A673 (cell line): ENCODE measurements at regions not wholly inside any gene's neighbourhood (a gene's known extent, or its start where the extent isn't known, plus 50 kb on each side); places are given as distances from the start of the nearest gene placed in this dataset.

Source experiments
- BruUV-seq: library from RNA; stranded (reverse); fragments of 400-500 nt; replicated peaks from 2 replicates; lab custom pipeline; 2021; lab: Mats Ljungman, UMichigan
- CTCF ChIA-PET: fragments of 300-600 bp; sonication (Branson Sonifier 250); formaldehyde crosslinking; loops from one replicate; lab custom pipeline; 2022; ENCODE audit warnings: antibody characterized with exemption; lab: Charles Lee
- POLR2A ChIA-PET: fragments of 300-600 bp; sonication (Branson Sonifier 250); formaldehyde crosslinking; loops from one replicate; lab custom pipeline; 2022; ENCODE audit warnings: antibody characterized with exemption; ENCODE audit not compliant: low non-redundant PET; lab: Charles Lee
- DNase-seq: peaks from one replicate; pipeline ENCODE4 v3.0.0-alpha.2; 2015; ENCODE audit warnings: low spot score
- H3K27ac ChIP-seq: fragments of 200-600 bp; sonication (generic); 2 replicates; pipeline ENCODE4 v1.5.1; 2016; ENCODE audit warnings: mixed run types, low read depth, mild to moderate bottlenecking, mixed read lengths, antibody characterized with exemption, low read length; ENCODE audit not compliant: poor library complexity, severe bottlenecking
- H3K27me3 ChIP-seq: fragments of 200-600 bp; sonication (generic); replicated peaks from 2 replicates; pipeline ENCODE4 v1.6.1; 2017; ENCODE audit warnings: mixed run types, low read depth, mild to moderate bottlenecking, mixed read lengths, antibody characterized with exemption, low read length; ENCODE audit not compliant: insufficient read depth, poor library complexity
- H3K36me3 ChIP-seq: fragments of 200-600 bp; sonication (generic); 2 replicates; pipeline ENCODE4 v1.6.1; 2016; ENCODE audit warnings: mixed run types, mild to moderate bottlenecking, mixed read lengths, antibody characterized with exemption, low read length; ENCODE audit not compliant: insufficient read depth, poor library complexity, severe bottlenecking
- H3K4me1 ChIP-seq: fragments of 200-600 bp; sonication (generic); 2 replicates; pipeline ENCODE4 v1.6.1; 2017; ENCODE audit warnings: mixed run types, mild to moderate bottlenecking, mixed read lengths, antibody characterized with exemption, low read length; ENCODE audit not compliant: insufficient read depth, poor library complexity, severe bottlenecking
- H3K4me3 ChIP-seq: fragments of 200-600 bp; sonication (generic); 2 replicates; pipeline ENCODE4 v1.5.1; 2016; ENCODE audit warnings: low read depth, mixed run types, mild to moderate bottlenecking, mixed read lengths, low read length; ENCODE audit not compliant: poor library complexity, severe bottlenecking
- H3K9me3 ChIP-seq: fragments of 200-600 bp; sonication (generic); 2 replicates; pipeline ENCODE4 v1.6.1; 2016; ENCODE audit warnings: mixed run types, low read depth, mild to moderate bottlenecking, mixed read lengths, antibody characterized with exemption, low read length; ENCODE audit not compliant: poor library complexity, severe bottlenecking
- EZH2 ChIP-seq: fragments of 200-600 bp; sonication (generic); IDR thresholded peaks from 2 replicates; pipeline ENCODE4 v1.6.1; 2017; ENCODE audit warnings: borderline replicate concordance, low read depth, mild to moderate bottlenecking, mixed read lengths, antibody characterized with exemption, low read length; ENCODE audit not compliant: poor library complexity, severe bottlenecking
- intact Hi-C: fragments of 100-400 bp; cut with micrococcal nuclease; formaldehyde crosslinking; loops from one replicate; pipeline ENCODE4 v1.10.0; 2022; ENCODE audit not compliant: unreplicated experiment
- TF ChIP-seq, protein P1 (sequence below): fragments of 300-800, 200-600 bp; sonication (generic); conservative IDR thresholded peaks from 2 replicates; pipeline ENCODE4 v1.5.1; 2017; ENCODE audit warnings: low read depth, mild to moderate bottlenecking, antibody characterized with exemption, low read length, moderate library complexity, mixed read lengths

DNA sequence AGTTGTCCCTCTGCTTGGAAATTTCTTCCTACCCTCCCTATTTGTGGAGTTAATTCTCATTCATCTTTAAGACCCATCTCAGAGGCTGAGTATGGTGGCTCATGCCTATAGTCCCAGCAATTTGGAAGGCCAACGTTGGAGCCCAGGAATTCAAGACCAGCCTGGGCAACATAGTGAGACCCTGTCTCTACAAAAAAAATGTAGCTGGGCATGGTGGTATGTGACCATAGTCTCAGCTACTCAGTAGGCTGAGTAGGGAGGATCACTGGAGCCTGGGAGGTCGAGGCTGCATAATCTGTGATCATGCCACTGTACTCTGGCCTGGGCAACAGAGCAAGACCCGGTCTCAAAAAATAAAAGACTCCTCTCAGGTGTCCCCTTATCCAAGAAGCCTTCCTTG lies 125.1 kb downstream of the SUDS3 start:
- ChIA-PET CTCF (no interaction called here), POLR2A (no interaction called here)
- no peaks in the 10 kb centered on the region for H3K9me3 ChIP-seq
- H3K4me3 ChIP-seq, result no peak overlapping the region
- intact Hi-C loops, result no loop called here
- no peaks in the 10 kb centered on the region for H3K4me1 ChIP-seq
- no peak for DNase-seq
- H3K27ac ChIP-seq, result no peak overlapping the region
- no peaks in the 10 kb centered on the region for H3K36me3 ChIP-seq
- no TSS peak for BruUV-seq
- no peak for TF ChIP-seq EZH2
- TF ChIP-seq, protein P1, sequence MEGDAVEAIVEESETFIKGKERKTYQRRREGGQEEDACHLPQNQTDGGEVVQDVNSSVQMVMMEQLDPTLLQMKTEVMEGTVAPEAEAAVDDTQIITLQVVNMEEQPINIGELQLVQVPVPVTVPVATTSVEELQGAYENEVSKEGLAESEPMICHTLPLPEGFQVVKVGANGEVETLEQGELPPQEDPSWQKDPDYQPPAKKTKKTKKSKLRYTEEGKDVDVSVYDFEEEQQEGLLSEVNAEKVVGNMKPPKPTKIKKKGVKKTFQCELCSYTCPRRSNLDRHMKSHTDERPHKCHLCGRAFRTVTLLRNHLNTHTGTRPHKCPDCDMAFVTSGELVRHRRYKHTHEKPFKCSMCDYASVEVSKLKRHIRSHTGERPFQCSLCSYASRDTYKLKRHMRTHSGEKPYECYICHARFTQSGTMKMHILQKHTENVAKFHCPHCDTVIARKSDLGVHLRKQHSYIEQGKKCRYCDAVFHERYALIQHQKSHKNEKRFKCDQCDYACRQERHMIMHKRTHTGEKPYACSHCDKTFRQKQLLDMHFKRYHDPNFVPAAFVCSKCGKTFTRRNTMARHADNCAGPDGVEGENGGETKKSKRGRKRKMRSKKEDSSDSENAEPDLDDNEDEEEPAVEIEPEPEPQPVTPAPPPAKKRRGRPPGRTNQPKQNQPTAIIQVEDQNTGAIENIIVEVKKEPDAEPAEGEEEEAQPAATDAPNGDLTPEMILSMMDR, result no peak
- peaks cover 24% of the 10 kb centered on the region for H3K27me3 ChIP-seq

DNA sequence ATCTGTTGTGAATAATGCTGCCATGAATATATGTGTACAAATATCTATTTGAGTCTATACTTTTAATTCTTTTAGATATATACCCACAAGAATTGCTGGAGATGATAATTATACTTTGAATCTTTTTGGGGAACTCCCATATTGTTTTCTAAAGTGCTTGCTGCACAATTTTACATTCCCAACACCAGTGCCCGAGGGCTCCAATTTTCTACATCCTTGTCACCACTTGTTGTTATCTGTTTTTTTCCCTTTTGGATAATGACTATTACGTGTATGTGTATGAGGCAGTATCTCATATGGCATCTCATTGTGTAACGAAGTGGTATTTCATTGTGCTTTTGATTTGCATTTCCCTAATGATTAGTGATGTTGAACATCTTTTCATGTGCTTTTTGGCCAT lies 127.1 kb downstream of the SUDS3 start:
- no peaks in the 10 kb centered on the region for H3K36me3 ChIP-seq
- no TSS peak for BruUV-seq
- no peak overlapping the region for H3K27ac ChIP-seq
- TF ChIP-seq EZH2, result no peak
- TF ChIP-seq, protein P1, result no peak
- POLR2A ChIA-PET, result no interaction called here
- no peaks in the 10 kb centered on the region for H3K4me1 ChIP-seq
- peaks cover 28% of the 10 kb centered on the region for H3K27me3 ChIP-seq
- intact Hi-C loops, result no loop called here
- CTCF ChIA-PET, result no interaction called here
- H3K4me3 ChIP-seq, result no peak overlapping the region
- H3K9me3 ChIP-seq, result no peaks in the 10 kb centered on the region
- no peak for DNase-seq

DNA sequence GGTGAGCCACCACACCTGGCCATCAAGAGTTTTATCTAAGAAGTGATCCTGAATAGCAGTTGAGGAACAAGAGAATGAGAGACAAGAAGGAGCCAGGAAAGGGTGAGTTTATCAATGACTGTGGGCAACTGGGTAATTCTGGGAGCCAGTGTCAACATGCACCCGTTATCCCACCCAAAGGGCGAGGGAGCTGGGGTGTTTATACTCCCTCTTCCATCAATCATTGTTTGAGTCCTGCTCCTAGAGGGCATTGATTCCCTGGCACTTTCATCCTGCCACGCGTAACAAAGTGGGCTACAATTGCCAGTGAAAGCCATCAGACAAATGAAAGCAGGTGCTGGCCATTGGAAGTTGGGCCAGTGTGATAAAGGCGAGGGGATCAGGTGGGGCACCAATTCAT lies 136.3 kb downstream of the SUDS3 start:
- TF ChIP-seq, protein P1, result no peak
- TF ChIP-seq EZH2, result no peak
- no peak for DNase-seq
- BruUV-seq, result no TSS peak
- H3K4me3 ChIP-seq, result no peak overlapping the region
- no peak overlapping the region for H3K27ac ChIP-seq
- no peaks in the 10 kb centered on the region for H3K36me3 ChIP-seq
- no peaks in the 10 kb centered on the region for H3K9me3 ChIP-seq
- peaks cover 10% of the 10 kb centered on the region for H3K27me3 ChIP-seq
- POLR2A ChIA-PET, result no interaction called here
- intact Hi-C loops, result no loop called here
- no peaks in the 10 kb centered on the region for H3K4me1 ChIP-seq
- CTCF ChIA-PET, result no interaction called here
